Endometrial microvascular endothelial cells (primary cell): ENCODE measurements at regions not wholly inside any gene's neighbourhood (a gene's known extent, or its start where the extent isn't known, plus 50 kb on each side); places are given as distances from the start of the nearest gene placed in this dataset.
"Not testable (repeated sequence)": the region's sequence is repeated elsewhere in the genome, so short reads cannot be mapped to it uniquely, and the experiment has no call there.

ENCODE experiments used
- in situ Hi-C: cut with HindIII; loops from 2 replicates; pipeline ENCODE4 v1.10.0; 2017; ENCODE audit warnings: low sequenced_read_pairs, low pct_unique_long_range_greater_than_20kb; ENCODE audit errors: inconsistent ontology term

GRCh38 chr4:107408968-107409367 is 311.1 kb downstream of the PAPSS1 start:
- in situ Hi-C loops, result no loop called here

- in situ Hi-C loops, result no loop called here
These were observed 315.3 kb downstream of the PAPSS1 start for GRCh38 chr4:107404591-107405300.

GRCh38 chr4:107402291-107402690 is 317.7 kb downstream of the PAPSS1 start:
- in situ Hi-C loops, result no loop called here

GRCh38 chr4:107392951-107393350 is 327.1 kb downstream of the PAPSS1 start:
- in situ Hi-C loops, result no loop called here

DNA sequence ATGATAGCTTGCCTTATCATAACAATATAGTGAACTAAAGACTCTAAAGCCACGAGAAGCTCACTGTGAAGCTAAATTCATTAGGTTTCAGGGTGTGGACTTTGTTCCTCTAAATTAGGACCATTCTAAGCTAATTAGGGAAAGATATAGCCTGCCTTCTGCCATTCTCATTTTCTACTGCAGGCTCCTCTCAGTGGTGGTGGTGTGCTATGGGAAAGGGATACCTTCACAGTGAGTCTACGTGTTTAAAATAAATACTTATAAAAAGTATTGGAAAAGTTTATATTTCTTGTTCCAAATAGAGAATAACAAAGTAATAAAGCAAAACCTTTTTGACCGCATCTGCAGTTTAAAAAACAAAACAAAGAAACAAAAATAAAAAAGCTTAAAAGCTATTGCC is 327.7 kb downstream of the PAPSS1 start:
- in situ Hi-C loops, result no loop called here

GRCh38 chr4:107391630-107392028 is 328.4 kb downstream of the PAPSS1 start:
- in situ Hi-C loops, result no loop called here

DNA sequence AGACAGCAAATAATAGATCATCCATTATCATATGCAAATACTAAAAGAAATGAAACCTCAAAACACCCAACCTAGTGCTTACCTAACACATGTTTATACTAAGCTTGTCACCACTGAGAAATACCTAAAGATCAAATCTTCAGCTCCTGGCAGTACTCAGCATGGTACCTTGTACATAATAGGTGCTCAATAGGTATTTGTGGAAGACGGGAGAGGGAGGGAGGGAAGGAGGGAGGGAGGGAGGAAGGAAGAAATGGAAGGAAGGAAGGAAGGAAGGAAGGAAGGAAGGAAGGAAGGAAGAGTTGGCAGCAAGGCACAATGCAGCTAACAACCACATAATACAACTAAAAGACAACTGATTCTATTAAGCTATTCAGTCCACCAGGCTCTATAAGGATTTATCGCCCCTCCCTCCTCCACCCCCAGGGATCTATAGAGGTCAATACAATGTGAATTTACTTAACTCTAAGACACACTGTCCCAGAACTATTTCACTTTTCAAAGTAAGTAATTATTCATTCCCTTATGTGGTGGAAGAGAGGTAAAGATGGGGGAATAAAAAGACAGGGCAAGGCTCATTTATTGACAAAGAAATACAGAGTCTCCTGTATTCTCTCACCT is 328.9 kb downstream of the PAPSS1 start:
- in situ Hi-C loops, result no loop called here

- in situ Hi-C loops, result no loop called here
These were observed 330.1 kb downstream of the PAPSS1 start for GRCh38 chr4:107389965-107390364.

- in situ Hi-C loops, result no loop called here
These were observed 331.2 kb downstream of the PAPSS1 start for GRCh38 chr4:107388736-107389274.

DNA sequence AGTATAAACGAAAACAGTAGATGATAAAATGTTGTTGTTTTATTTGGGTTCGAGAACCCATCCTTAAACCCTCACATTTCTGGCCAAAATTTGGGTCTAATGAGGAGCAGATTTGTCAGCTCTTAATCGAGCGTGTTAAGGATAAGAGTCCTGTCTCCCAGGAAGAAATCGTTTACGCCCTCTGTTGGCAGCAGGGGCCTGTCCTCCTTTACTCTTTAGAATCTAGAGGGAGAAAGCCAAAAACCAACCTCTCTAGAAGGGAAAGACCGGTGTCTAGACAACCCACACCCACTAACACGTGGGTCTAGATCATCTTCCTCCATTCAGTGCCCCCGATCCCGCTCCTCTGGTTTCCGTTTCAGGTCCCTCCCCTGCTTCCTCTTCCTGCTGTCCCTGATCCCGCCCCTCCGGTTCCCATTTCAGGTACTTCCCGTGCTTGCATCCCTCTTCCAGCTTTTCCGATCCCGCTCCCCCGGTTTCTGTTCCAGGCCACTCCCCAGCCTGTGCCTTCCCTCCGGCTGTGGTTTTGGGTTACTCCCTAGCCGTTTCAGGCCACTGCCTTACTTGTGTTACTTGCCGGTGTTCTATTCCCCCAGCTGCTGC is 339.1 kb downstream of the PAPSS1 start:
- in situ Hi-C loops, result no loop called here

DNA sequence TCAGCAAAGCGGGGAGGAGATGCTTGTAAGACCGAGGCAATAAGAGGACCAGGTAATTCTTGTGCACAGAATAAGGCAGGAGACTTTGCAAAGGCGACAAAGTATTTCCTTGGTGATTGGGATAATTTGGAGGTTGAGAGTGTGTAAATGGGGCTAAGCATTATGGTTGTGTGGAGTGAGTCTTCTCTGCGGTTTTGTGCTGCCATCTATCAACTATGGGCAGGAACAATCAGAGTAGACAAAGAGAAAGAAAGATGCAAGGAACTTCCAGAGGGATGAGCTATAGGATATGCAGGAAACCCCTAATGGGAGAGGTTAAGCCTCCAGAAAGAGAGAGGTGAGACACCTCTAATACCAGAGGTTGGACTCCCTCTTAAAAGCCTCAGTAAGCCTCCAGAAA is 339.8 kb downstream of the PAPSS1 start:
- in situ Hi-C loops, result no loop called here

DNA sequence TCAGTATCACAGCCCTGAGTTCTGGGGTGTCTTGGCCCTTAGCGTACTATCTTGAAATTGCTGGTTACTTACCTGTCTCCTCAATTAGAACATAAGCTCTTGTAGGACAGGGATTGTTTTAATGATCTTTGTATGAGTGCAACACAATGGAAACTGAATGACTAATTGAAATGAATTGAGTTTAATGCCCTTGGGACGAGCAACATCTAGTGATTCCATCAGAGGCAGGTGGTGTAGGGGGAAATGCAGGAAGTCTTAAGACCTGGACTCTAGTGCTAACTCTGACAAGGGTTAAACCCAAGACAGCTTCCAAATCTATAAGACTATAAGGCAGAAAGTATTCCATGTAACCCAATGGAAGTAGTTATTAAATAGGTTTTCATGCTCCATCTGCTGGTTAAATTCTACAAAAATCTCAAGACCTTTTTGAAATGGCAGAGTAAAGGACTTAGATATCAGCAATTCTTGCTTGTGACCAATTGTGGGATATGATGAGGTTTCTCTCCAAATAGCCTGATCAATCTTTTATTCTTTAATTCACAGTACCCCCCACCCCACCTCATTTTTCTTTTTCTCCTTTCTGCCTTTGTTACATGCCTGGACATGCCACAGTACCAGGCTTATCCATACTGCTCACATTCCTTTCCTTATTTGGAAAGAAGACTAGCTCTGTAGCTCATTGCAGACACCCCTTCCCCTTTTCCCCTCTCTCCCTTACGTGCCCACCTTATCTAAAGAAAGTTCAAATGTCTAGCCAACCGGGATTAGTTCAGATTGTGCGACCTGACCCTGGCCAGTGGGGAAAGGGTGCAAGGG is 340.8 kb downstream of the PAPSS1 start:
- in situ Hi-C loops, result no loop called here

DNA sequence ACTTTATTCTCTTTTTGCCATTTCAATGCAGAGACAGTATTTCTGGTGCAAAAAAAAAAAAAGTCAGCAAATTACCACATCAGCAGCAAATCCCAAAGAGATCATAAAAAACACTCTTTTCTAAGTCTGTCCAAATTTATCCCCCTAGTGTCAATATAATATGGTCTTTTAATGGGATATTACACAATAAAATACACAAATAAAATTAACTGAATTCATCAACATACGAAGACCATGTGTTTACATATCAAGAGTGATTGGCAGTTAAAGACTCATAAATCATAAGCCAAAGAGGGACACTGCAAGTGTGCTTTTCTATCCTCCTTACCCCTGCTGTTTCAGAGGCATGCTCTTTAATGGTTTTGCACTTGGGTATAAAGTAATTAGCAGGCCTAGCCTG is 340.2 kb upstream of the DKK2 start:
- in situ Hi-C loops, result no loop called here

- in situ Hi-C loops, result no loop called here
These were observed 330.8 kb upstream of the DKK2 start for GRCh38 chr4:107366900-107367299.

DNA sequence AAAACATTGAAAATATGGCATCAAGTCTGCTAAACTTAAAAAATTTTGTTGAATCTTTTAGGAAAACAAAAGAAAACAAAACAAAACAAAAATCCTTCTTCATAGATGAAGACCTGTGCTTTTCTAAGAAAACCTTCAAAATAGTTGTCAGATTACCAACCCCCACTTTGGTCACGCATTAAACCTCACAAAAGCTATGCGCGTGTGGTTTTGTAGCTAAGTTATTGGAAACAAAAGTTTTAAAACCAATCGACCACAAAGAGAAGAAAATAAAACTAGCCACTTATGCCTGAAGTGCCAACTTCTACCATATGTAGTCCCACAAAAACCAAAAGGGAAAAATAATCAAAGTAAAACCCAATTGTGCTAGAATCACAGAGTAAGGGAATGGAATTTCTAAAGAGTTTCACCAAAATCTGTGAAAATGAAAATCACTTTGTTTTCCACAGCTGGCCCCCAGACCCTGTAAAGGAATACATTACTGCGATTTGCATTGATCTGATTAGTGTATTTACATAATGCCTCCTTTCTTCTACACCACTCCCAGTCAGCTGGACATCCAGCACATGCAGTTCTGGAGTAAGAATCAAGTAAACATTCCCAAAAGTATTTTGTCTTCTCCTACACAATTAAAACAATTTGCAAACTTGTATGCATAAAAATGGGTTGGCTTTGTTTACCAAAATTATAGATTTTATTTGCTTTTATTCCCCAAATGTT is 330.1 kb upstream of the DKK2 start:
- in situ Hi-C loops, result no loop called here

DNA sequence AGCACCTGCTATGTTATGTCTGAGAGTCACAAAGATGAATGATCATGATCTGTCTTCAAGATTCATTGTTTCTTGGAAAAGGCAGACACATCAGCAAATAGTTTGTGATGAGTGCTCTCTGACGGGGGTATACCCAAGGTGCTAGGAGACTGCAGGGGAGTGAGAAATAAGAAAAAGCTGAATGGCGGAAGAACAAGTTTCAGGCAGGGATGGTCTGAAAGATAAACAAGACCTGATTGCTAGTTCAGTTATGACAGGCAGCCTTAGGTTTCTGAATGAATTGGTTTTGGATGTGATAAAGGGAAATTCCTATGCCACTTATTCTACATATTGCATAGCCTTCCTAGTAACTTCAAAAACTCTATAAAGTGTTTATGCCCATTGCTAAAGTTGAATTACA is 327.0 kb upstream of the DKK2 start:
- in situ Hi-C loops, result no loop called here

GRCh38 chr4:107359208-107359607 is 323.1 kb upstream of the DKK2 start:
- in situ Hi-C loops, result no loop called here

DNA sequence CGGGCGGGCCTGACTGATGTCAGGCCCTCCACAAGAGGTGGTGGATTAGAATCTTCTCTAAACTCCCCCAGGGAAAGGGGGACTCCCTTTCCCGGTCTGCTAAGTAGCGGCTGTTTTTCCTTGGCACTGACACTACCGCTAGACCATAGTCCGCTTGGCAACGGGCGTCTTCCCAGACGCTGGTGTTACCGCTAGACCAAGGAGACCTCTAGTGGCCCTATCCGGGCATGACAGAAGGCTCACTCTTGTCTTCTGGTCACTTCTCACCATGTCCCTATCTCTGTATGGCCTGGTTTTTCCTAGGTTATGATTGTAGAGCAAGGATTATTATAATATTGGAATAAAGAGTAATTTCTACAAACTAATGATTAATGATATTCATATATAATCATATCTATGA is 318.2 kb upstream of the DKK2 start:
- in situ Hi-C loops, result not testable (repeated sequence)

DNA sequence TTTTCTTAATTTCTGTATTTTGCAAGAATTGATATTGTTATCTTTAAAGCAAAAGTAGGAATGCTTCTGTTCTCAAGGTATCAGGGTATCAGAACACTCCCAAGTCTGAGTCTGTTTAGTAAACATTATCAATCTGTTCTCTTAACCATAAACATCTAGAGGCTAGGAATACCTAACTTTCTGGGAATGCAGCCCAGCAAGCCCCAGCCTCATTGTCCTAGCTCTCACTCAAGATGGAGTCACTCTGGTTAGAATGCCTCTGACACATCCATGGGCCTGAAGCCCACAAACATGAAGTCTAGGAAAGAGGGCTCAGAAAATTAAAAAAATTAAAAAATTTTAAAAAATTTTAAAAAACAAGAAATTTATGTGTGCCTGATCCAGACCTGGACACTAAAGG is 315.1 kb upstream of the DKK2 start:
- in situ Hi-C loops, result no loop called here
